GM18499 (cell line): ENCODE measurements at regions not wholly inside any gene's neighbourhood (a gene's known extent, or its start where the extent isn't known, plus 50 kb on each side); places are given as distances from the start of the nearest gene placed in this dataset.
A peak's percentile ranks its signal among the peaks of the same experiment; 100 is the strongest.
"Not testable (repeated sequence)": the region's sequence is repeated elsewhere in the genome, so short reads cannot be mapped to it uniquely, and the experiment has no call there.

Source experiments
- ATAC-seq: cut with Tn5 transposase; IDR thresholded peaks from one replicate; pipeline ENCODE4 v1.9.1; 2021; ENCODE audit warnings: moderate number of reproducible peaks; ENCODE audit not compliant: insufficient read depth, unreplicated experiment

DNA sequence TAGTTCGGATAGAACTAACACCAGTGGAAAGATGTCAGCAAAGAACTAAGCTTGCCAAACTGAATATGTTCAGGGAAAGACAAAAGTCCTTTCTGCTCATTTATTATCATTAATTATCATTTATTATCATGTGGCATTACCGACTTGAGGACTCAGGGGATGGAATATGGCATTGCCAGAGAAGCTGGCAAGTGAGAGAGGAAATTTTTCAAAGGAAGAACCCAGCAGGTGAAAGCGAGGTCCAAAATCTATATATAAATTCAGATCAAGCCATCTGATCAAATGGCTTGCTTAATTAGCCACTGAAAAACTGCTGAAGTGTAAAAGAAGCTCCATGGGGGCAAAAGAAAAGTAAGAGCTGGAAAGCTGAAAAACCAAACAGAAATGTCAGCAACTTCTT is 1049.6 kb upstream of the SEMA6A start:
- no peak for ATAC-seq

DNA sequence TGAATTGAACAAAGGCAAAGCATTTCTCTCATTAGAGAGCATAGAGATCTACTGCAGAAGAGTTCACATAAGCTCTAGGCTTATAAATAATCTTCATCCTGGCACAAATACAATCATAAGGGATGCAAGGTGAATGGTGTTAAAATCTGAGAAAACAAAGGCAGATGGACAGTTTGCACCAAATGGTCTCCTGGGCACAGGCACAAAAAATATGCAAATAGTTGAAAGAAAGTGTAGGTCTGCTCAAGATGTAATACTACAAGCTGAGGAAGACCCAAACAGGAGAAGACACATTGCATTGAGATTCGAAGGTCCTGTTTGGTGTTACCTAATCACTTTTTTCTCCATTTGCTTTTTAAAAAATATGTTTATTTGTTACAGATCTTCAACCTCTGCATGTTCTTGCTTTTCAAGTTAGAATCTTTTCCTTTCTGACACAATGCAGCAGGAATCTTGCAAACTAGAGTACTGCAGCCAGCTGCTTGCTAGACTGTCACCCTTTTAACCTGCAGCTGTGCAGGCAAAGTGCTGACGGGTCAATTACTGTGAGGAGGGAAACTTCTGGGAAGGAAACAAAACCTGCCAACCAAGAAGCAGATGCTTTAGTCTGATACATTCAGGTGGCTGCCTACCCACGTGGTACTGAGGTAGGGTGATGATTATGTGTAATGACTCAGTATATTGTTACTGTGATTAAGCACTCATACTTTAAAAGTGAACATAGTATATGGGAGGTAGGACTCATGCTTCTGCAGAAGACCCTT is 1048.6 kb upstream of the SEMA6A start:
- ATAC-seq: no peak

DNA sequence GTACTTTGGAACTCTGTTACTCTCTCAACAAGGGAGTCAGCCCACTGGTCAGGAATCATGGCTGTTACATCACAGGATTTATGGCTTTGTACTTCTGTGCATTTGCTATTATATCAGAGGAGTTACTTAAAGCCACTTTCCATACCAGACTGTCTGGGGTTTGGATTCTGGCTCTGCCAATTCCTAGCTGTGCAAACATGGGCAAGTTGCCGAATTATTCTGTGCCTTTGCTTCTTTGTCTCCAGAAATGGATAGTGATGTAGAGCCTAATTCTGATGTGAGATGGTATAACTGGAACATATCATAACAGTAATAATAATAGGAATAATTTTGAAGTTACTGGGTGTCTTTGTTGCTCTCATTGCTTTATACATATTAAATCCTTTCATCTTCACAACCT is 1047.3 kb upstream of the SEMA6A start:
- no peak for ATAC-seq

- no peak for ATAC-seq
Observed at GRCh38 chr5:117615226-117615625, 1040.6 kb upstream of the SEMA6A start.

DNA sequence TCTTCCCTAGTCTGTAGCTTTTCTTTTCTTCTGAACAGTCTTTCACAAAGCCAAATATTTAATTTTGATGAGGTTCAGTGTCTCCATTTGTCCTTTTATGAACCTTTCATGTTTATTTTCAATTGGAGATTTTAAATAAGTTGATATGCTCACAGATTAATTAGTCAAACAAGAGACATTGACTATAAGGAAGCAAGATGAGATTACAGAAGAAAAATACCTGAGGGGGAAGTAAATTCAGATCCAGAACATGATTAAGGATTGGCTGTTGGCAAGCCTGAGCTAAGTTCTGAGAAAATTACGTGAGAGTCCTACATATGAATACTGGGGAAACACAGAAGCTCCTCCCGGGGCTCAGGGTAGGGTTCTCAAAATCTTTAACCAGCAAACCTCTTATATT is 1039.8 kb upstream of the SEMA6A start:
- no peak for ATAC-seq

DNA sequence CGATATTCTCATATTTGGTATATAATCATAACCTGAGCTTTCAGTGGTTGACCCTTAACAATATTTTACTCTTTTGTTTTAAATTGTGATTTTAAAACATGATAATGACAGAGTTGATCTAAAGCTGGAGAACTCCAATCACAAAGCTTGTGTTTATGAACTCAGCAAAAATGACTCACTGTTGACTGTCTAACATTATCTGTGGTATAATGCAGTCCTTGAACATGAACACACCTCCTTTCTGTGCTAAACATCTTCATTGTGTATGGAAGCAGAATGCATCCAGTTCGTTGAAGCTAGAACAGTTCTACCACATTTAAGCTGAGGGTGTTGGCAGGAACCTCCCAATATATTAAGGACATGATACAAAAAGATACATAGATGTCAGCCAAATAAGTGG is 1030.2 kb upstream of the SEMA6A start:
- ATAC-seq: no peak

DNA sequence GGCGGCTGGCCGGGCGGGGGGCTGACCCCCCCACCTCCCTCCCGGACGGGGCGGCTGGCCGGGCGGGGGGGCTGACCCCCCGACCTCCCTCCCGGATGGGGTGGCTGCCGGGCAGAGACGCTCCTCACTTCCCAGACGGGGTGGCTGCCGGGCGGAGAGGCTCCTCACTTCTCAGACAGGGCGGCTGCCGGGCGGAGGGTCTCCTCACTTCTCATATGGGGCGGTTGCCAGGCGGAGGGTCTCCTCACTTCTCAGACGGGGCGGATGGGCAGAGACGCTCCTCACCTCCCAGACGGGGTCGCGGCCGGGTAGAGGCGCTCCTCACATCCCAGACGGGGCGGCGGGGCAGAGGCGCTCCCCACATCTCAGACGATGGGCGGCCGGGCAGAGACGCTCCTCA is 1025.2 kb upstream of the SEMA6A start:
- not testable (repeated sequence) for ATAC-seq

GRCh38 chr5:117594166-117594565 is 1019.5 kb upstream of the SEMA6A start:
- no peak for ATAC-seq

DNA sequence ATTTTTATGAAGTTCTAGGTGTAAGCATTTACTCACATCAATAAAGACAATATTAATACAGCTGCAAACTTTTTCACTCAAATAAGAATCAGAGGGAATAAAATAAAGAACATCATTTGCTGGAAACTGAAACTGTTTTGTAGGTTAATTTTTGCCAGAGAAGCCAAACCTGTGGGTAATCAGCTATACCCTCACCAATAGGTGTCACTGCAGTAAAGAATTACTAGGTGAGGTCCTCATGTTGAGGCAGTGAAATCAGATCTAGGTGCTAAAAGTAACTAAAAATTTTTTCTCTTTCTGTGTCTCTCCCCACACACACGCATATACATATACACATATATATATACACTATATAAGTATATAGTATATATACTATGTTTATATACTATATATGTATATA is 1016.3 kb upstream of the SEMA6A start:
- ATAC-seq: peak; percentile 75

DNA sequence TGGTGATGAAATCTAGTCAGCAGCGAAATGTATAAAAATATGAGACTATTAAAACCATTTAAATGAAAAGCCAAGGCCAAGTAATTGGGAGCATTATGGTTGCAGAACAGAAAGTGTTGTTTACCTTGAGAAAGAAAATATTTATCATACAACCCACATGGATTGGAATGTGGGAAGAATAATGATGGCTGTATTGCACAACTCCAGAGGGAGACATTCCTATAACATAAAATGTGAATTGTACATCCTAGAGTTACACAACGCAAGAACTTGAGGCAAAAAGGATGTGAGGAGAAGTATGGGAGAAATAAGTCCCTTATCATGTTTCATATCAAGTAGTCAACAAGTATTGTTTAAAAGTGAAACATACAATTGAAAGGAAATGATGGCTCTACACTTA is 1014.0 kb upstream of the SEMA6A start:
- ATAC-seq: no peak

- no peak for ATAC-seq
Observed at GRCh38 chr5:117587111-117587510, 1012.5 kb upstream of the SEMA6A start.

GRCh38 chr5:117568622-117569021 is 994.0 kb upstream of the SEMA6A start:
- ATAC-seq: no peak

DNA sequence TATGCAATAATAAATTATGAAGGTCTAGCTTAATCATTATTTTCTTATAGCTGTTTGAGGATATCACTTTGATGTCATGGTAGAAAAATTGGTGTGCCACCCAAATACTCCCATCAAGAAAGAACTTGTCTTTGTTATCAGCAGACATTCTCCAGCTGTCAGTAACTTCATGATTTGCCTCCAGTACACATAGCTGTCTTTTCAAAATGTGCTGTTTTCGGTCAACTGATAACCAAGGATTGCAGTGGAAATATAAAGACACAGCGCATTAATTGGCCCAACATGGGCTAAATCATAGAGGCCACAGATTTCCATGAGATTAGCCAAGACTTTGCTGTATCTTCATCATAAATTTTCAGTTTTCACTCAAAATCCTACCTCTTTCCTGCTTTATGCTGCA is 993.5 kb upstream of the SEMA6A start:
- no peak for ATAC-seq

DNA sequence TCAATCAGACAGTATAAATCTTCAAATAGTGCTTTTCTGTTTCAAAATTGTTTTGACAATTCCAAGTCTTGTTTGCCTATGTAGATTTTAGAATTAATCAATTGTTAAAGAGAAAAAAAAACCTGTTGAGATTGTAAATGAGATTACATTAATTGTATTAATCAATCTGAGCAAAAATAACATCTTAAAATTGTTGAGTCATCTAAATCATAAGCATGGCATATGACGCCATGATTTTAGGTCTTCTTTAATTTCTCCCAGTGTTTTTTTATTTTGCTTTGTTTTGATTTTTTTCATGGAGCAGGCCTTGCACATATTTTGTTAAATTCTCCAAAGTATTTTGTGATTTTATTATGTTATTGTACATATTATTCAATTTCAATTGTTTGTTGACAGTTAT is 988.0 kb upstream of the SEMA6A start:
- no peak for ATAC-seq

DNA sequence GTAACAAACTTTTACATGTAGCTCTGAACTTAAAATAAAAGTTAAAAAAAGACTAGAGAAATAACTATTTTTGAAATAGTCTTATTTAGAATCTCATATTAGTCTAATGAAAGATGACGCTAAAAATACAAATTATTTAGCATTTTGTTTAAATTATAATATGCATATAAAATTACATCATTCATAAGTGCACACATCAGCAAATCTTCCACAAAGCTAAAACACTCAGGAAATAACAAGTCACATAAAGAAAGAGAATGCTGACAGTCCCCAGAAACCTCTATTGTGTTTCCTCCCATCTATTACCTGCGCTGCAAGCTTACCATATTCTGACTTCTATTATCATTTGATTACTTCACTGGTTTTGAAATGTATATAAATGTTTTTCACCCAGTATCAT is 986.9 kb upstream of the SEMA6A start:
- no peak for ATAC-seq

- ATAC-seq: no peak
Observed at GRCh38 chr5:117559005-117559844, 984.6 kb upstream of the SEMA6A start.

DNA sequence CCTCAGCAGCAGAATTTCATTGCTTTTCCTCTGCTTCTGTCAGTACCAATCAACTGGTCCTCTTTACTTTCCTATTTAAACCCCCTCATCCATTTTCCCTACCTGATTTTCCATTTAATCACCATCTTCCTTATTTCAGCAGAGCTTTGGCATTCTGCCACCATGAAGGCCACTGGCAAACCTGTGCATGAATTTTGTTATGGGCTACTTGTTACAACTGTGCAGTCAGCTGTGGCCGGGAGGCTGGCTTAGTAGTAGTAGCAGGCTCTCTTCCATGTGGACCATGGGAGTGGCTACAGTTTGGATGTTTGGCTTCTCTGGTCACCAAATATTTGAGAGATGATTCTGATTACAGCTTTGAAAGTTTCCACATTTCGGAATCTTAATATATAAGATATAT is 976.6 kb upstream of the SEMA6A start:
- ATAC-seq: no peak

DNA sequence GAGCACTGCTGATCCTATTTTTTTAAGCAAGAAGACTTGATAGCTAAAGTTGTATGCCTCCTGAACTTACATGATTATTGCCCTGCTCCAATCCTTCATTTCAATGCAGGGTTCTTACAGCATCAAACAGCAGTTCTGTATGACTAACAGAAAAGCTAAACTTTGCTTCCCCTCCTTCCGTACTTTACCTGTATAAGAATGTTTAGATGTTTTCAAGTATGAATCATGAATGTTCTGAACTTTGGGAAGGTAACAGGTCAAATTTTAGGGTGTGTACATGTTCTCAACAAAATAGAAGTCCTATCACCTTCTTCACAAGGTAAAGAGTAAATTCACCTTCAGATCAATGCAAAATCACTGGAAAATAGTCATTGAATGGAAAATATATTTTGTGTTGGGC is 972.6 kb upstream of the SEMA6A start:
- ATAC-seq: no peak

- no peak for ATAC-seq
Observed at GRCh38 chr5:117539692-117540091, 965.1 kb upstream of the SEMA6A start.

DNA sequence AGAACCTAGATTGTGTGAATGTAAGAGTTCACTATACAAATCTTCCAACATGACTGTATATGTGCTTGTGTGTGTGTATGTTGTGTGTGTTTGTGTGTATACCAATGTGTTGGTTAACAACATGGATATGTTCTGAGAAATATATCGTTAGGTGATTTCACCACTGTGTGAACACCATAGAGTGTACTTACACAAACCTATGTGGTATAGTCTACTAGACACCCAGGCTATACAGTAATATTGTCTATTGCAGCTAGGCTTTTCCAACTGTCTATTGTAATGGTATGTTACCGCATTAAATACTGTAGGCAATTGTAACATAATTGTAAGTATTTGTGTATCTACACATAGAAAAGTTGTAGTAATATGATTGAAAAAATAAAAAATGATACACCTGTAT is 959.2 kb upstream of the SEMA6A start:
- no peak for ATAC-seq

- not testable (repeated sequence) for ATAC-seq
Observed at GRCh38 chr5:117533051-117533670, 958.5 kb upstream of the SEMA6A start.
